GM18520 (cell line): ENCODE measurements at regions not wholly inside any gene's neighbourhood (a gene's known extent, or its start where the extent isn't known, plus 50 kb on each side); places are given as distances from the start of the nearest gene placed in this dataset.

Experiments
- ATAC-seq: cut with Tn5 transposase; IDR thresholded peaks from one replicate; pipeline ENCODE4 v1.9.1; 2021; ENCODE audit not compliant: unreplicated experiment

GRCh38 chr3:195004512-195005250 lies 266.3 kb downstream of the XXYLT1 start:
- no peak for ATAC-seq

- no peak for ATAC-seq
These were observed 265.7 kb downstream of the XXYLT1 start for GRCh38 chr3:195005251-195005620.

- ATAC-seq, result no peak
These were observed 265.0 kb downstream of the XXYLT1 start for GRCh38 chr3:195005759-195006510.

GRCh38 chr3:195007151-195007550 lies 263.8 kb downstream of the XXYLT1 start:
- ATAC-seq, result no peak

- ATAC-seq, result no peak
These were observed 263.2 kb downstream of the XXYLT1 start for GRCh38 chr3:195007766-195008165.

- no peak for ATAC-seq
These were observed 262.1 kb downstream of the XXYLT1 start for GRCh38 chr3:195008816-195009215.

DNA sequence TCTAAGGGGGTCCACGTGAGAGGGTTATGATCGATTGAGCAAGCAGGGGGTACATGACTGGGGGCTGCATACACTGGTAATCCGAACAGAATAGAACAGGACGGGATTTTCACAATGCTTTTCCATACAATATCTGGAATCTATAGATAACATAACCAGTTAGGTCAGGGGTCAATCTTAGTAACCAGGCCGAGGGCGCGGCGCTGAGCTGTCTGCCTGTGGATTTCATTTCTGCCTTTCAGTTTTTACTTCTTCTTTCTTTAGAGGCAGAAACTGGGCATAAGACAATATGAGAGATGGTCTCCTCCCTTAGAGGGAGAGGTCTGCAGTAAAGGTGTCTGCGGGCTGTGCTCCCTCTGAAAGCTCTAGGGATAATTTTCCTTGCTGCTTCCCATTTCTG lies 261.3 kb downstream of the XXYLT1 start:
- ATAC-seq, result no peak

GRCh38 chr3:195010551-195011100 lies 260.3 kb downstream of the XXYLT1 start:
- ATAC-seq, result no peak

- ATAC-seq, result no peak
These were observed 259.6 kb downstream of the XXYLT1 start for GRCh38 chr3:195011231-195011834.

- ATAC-seq, result no peak
These were observed 258.9 kb downstream of the XXYLT1 start for GRCh38 chr3:195012100-195012499.

- no peak for ATAC-seq
These were observed 258.4 kb downstream of the XXYLT1 start for GRCh38 chr3:195012571-195012970.

DNA sequence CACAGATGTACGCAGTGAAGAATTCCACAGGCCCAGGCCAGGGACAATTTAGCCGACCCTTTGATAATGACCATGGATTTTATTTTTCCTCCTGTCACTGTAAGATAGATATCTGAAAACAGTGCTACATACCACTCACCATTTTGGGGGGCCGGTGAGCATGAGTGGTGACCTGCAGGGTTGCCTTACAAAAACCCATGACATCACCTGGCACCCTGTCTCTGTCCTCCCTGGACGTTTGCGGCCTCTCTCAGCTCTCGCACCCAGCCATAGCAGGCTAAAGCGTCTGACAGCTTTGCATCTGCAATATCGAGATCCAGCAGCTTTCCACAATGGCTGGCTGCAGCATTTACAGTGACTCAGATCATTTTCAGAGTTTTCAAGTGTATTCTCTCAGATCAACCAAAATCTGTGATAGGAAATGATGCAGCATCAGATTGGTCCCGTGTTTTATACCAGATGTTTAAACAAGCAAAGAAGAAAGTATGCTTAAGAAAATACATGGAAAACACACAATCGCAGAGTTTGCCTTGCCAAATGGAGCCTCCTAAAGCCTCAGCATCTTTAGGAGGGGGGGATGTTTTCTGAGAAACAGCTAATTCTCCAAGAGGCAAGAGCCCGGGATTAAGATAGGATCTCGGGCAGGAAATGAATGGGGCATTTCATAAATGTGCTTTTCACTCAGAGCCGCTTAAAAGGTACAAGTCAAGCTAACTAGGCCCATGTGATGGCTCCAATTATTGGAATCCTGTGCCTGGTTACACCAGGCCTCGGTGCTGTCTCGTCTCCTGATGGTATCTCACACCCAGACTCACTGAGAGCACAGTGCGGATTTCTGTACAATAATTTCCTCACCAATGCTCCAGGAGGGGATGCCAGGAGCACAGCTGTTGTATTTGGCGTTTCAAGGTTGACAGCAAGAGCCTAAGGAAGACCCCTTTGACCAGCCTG lies 257.3 kb downstream of the XXYLT1 start:
- ATAC-seq, result no peak

DNA sequence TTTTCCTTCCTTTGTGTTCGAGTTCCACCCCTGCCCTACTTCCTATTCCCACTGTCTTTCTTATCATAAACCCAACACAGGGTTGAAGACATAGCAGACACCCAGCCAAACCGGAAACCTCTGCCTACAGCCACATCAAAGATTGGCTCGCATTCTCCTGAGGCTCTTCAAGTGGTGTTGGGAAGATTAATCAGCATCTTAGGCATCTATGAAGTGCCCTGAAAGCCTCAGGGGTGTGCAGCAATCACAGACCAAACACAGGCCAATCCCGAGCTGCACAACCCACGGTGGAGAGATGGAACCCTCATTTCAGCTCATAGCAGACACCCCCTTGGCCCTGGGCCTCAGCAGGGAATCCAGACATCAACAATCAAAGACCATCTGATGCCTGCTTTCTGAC lies 255.9 kb downstream of the XXYLT1 start:
- ATAC-seq, result no peak

DNA sequence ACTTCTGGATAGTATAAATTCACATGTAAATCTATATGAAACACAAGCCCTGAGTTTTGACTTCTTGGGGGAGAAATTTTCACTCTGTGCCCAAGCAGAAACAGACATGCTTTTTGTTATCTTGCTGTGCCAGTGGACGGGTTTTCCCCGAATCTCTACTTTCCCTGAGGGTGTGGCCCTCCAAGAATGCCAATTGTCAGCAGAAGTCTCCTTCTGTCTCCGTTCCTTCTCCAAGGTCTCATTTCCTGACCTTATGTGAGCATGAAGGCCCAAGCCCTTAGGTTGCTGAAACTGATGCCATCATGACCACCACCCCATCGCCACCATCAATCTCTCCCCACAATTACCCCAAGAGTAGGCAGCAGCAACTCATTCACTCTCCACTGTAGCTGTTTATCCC lies 253.8 kb downstream of the XXYLT1 start:
- no peak for ATAC-seq
